Stimulated activated CD8-positive, alpha-beta memory T cell treated with anti-CD3 and anti-CD28 coated beads, Interleukin-4, amount 100 ng/mL, for 48 hours (primary cell): ENCODE measurements at regions not wholly inside any gene's neighbourhood (a gene's known extent, or its start where the extent isn't known, plus 50 kb on each side); places are given as distances from the start of the nearest gene placed in this dataset.
"Not testable (repeated sequence)": the region's sequence is repeated elsewhere in the genome, so short reads cannot be mapped to it uniquely, and the experiment has no call there.

Source experiments
- DNase-seq: peaks from one replicate; pipeline ENCODE4 v3.0.0-alpha.2; 2020

- no peak for DNase-seq
Observed at GRCh38 chr13:90654970-90655369, 692.5 kb upstream of the MIR17HG start.

- DNase-seq = not testable (repeated sequence)
Observed at GRCh38 chr13:90664200-90664599, 683.3 kb upstream of the MIR17HG start.

- DNase-seq = no peak
Observed at GRCh38 chr13:90673746-90674145, 673.7 kb upstream of the MIR17HG start.

- no peak for DNase-seq
Observed at GRCh38 chr13:90675129-90675528, 672.4 kb upstream of the MIR17HG start.

- DNase-seq = no peak
Observed at GRCh38 chr13:90680826-90681225, 666.7 kb upstream of the MIR17HG start.

- no peak for DNase-seq
Observed at GRCh38 chr13:90683711-90684131, 663.8 kb upstream of the MIR17HG start.

GRCh38 chr13:90686442-90686841 lies 661.0 kb upstream of the MIR17HG start:
- no peak for DNase-seq

- DNase-seq = no peak
Observed at GRCh38 chr13:90689111-90689510, 658.4 kb upstream of the MIR17HG start.

GRCh38 chr13:90690458-90691080 lies 656.9 kb upstream of the MIR17HG start:
- DNase-seq = no peak

GRCh38 chr13:90696254-90696653 lies 651.2 kb upstream of the MIR17HG start:
- DNase-seq = no peak

- DNase-seq = no peak
Observed at GRCh38 chr13:90696656-90697055, 650.8 kb upstream of the MIR17HG start.

- DNase-seq = no peak
Observed at GRCh38 chr13:90700340-90700739, 647.1 kb upstream of the MIR17HG start.

- DNase-seq = no peak
Observed at GRCh38 chr13:90701264-90701663, 646.2 kb upstream of the MIR17HG start.

- no peak for DNase-seq
Observed at GRCh38 chr13:90702050-90702449, 645.4 kb upstream of the MIR17HG start.

- no peak for DNase-seq
Observed at GRCh38 chr13:90706631-90707030, 640.9 kb upstream of the MIR17HG start.

GRCh38 chr13:90708128-90708527 lies 639.4 kb upstream of the MIR17HG start:
- no peak for DNase-seq

GRCh38 chr13:90709319-90709718 lies 638.2 kb upstream of the MIR17HG start:
- DNase-seq = no peak

GRCh38 chr13:90710164-90710759 lies 637.2 kb upstream of the MIR17HG start:
- no peak for DNase-seq

- DNase-seq = no peak
Observed at GRCh38 chr13:90713441-90714133, 633.9 kb upstream of the MIR17HG start.

GRCh38 chr13:90715485-90715884 lies 632.0 kb upstream of the MIR17HG start:
- DNase-seq = no peak

- DNase-seq = no peak
Observed at GRCh38 chr13:90717451-90717936, 630.0 kb upstream of the MIR17HG start.

GRCh38 chr13:90719461-90719860 lies 628.0 kb upstream of the MIR17HG start:
- no peak for DNase-seq

GRCh38 chr13:90721937-90722336 lies 625.5 kb upstream of the MIR17HG start:
- DNase-seq = no peak

GRCh38 chr13:90723381-90723780 lies 624.1 kb upstream of the MIR17HG start:
- DNase-seq = no peak
